ENCODE measurements at regions not wholly inside any gene's neighbourhood (a gene's known extent, or its start where the extent isn't known, plus 50 kb on each side); places are given as distances from the start of the nearest gene placed in this dataset.

GRCh38 chr2:83650898-83651297 lies 808.2 kb downstream of the SUCLG1 start:
- Histone ChIP-seq H3K27me3 (ENCODE audit: control insufficient read depth in 2 of 2, insufficient read depth in 2 of 2, low read length in 2 of 2) (no peaks in the 10 kb centered on the region), H3K4me1 (replicated peaks in 1 of 2; ENCODE audit: control insufficient read depth in 2 of 2, insufficient read depth in 2 of 2, low read length in 2 of 2) (no peaks in the 10 kb centered on the region), H3K4me3 (no peak overlapping the region), H3K36me3 (ENCODE audit: control insufficient read depth, insufficient read depth, low read length) (no peaks in the 10 kb centered on the region), H3K4me2 (ENCODE audit: insufficient read depth, low read length) (no peak overlapping the region), H2AFZ (ENCODE audit: low read depth, low read length) (no peak overlapping the region), H3K9ac (ENCODE audit: insufficient read depth in 1 of 2, low read depth in 2 of 2, low read length in 2 of 2) (no peak overlapping the region), H3K9me3 (replicated peaks; ENCODE audit: control insufficient read depth, insufficient read depth, low read depth, low read length) (no peaks in the 10 kb centered on the region; the same call in 1 of the 2 replicates), H3K79me2 (ENCODE audit: control insufficient read depth, insufficient read depth, low read length) (no peaks in the 10 kb centered on the region), H4K20me1 (replicated peaks; ENCODE audit: control insufficient read depth, insufficient read depth, low read length) (no peaks in the 10 kb centered on the region), H3K9me1 (ENCODE audit: control insufficient read depth, insufficient read depth, low read length) (no peaks in the 10 kb centered on the region), H3K27ac (ENCODE audit: extremely low read depth, low read depth, low read length) (no peak overlapping the region)
- BruUV-seq (replicated peaks), result no TSS peak
- ATAC-seq (no peak), FAIRE-seq (no peak), DNase-seq (ENCODE audit: extremely low read depth in 1 of 4, low spot score in 3 of 4) (no peak)
- in situ Hi-C loops (cut with MboI), result no loop called here
- intact Hi-C loops (cut with micrococcal nuclease), result no loop called here
- ChIA-PET POLR2A (no interaction called here), CTCF (ENCODE audit: low intra/inter-chr PET ratio) (no interaction called here)
- 0% methylated on average over 1 of the region's 1 CpG for WGBS (ENCODE audit: insufficient coverage, low coverage, missing lambda C conversion rate)
- no peak for TF ChIP-seq MTF1 (CRISPR knock-in tag; IDR thresholded peaks at IDR 0.05; ENCODE audit: borderline replicate concordance)
- TF ChIP-seq TCFL5 (CRISPR knock-in tag; conservative IDR thresholded peaks at IDR 0.05), result no peak
- no peak for TF ChIP-seq ESRRA (IDR thresholded peaks at IDR 0.05; ENCODE audit: borderline replicate concordance, low read depth)
- TF ChIP-seq ZFP1 (CRISPR knock-in tag; IDR thresholded peaks at IDR 0.05), result no peak
- no peak for TF ChIP-seq CHD7 (IDR thresholded peaks at IDR 0.05; ENCODE audit: low read depth, low read length)
- no peak for TF ChIP-seq STAT5A (IDR thresholded peaks at IDR 0.05; ENCODE audit: borderline replicate concordance, low read length)
